Adrenal gland (tissue), 5 donors: ENCODE measurements at regions not wholly inside any gene's neighbourhood (a gene's known extent, or its start where the extent isn't known, plus 50 kb on each side); places are given as distances from the start of the nearest gene placed in this dataset.

ENCODE experiments used
- POLR2A ChIP-seq, 2 donors: fragments of 450-650 bp; IDR thresholded peaks; one replicate each; pipeline ENCODE4 v1.6.1; 2017; ENCODE audit warnings: antibody characterized with exemption in 2 of 2, mild to moderate bottlenecking in 2 of 2, moderate library complexity in 1 of 2
- TF ChIP-seq, protein P1 (sequence below), 6 experiments: fragments of 450-650 bp in 4 of 6; fragments of 200-600 bp in 2 of 6; sonication (generic) in 1 of 6; IDR thresholded peaks; 1 replicate in 5 of 6; 2 replicates in 1 of 6; pipeline versions ENCODE4 v1.5.1 to v1.8.0; 2016 to 2021; ENCODE audit warnings: antibody characterized with exemption in 6 of 6, mild to moderate bottlenecking in 2 of 6, moderate library complexity in 1 of 6
- donor health status: DM: no; HTN: no; CAD: no.

DNA sequence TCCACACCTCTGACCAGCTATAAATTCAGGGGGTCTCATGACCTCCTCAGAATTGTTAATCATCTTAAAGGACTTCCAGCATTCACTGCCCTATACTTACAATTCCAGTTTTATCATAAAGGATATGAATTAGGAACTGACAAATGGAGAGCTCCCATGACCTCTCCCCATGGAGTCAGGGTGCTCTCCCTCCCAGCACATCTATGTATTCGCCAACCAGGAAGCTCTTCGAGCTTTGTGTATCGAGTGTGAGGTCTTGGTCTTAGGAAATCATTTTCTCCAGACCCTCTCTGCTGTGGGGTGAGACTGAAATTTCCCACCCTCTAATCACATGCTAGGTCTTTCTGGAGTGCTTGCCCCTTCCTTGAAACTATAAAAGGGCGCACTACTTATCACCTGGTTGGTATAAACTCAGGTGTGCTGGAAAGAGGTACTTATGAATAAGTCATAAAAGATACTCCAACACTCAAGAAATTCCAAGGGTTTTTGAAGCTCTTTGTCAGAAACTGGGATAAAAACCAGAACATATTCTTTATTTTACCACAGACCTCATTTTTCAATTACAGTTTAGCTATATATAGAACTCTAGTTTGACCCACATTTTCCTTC lies 238.4 kb upstream of the OPRM1 start:
- TF ChIP-seq, protein P1, sequence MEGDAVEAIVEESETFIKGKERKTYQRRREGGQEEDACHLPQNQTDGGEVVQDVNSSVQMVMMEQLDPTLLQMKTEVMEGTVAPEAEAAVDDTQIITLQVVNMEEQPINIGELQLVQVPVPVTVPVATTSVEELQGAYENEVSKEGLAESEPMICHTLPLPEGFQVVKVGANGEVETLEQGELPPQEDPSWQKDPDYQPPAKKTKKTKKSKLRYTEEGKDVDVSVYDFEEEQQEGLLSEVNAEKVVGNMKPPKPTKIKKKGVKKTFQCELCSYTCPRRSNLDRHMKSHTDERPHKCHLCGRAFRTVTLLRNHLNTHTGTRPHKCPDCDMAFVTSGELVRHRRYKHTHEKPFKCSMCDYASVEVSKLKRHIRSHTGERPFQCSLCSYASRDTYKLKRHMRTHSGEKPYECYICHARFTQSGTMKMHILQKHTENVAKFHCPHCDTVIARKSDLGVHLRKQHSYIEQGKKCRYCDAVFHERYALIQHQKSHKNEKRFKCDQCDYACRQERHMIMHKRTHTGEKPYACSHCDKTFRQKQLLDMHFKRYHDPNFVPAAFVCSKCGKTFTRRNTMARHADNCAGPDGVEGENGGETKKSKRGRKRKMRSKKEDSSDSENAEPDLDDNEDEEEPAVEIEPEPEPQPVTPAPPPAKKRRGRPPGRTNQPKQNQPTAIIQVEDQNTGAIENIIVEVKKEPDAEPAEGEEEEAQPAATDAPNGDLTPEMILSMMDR (IDR thresholded peaks at IDR 0.05), result no peak
- TF ChIP-seq POLR2A (IDR thresholded peaks at IDR 0.05), result no peak
